ENCODE measurements at regions not wholly inside any gene's neighbourhood (a gene's known extent, or its start where the extent isn't known, plus 50 kb on each side); places are given as distances from the start of the nearest gene placed in this dataset.

GRCh38 chr5:173671121-173671949 is 54.9 kb upstream of the BOD1 start (continued):
- peak; percentile 83 for TF ChIP-seq ZNF592 (IDR thresholded peaks at IDR 0.05)
- TF ChIP-seq ZNF699 (CRISPR knock-in tag; IDR thresholded peaks at IDR 0.05; ENCODE audit: insufficient replicate concordance), result no peak
- TF ChIP-seq ZNF583 (CRISPR knock-in tag; IDR thresholded peaks at IDR 0.05), result peak; percentile 39; the same call in 1 of the 2 replicates
- TF ChIP-seq RAD51 (IDR thresholded peaks at IDR 0.05; ENCODE audit: borderline replicate concordance, low read depth), result peak; percentile 42; the same call in 1 of the 2 replicates
- TF ChIP-seq ZNF274 (IDR thresholded peaks at IDR 0.05; ENCODE audit: borderline replicate concordance, low read depth, low read length), result no peak
- no peak for TF ChIP-seq CAMTA2 (CRISPR knock-in tag; conservative IDR thresholded peaks at IDR 0.05)
- TF ChIP-seq EWSR1 (IDR thresholded peaks at IDR 0.05; ENCODE audit: borderline replicate concordance, low read depth, partially characterized antibody), result no peak
- TF ChIP-seq NR2C2 (CRISPR knock-in tag; IDR thresholded peaks at IDR 0.05), result no peak
- peak; percentile 75 for TF ChIP-seq NR2C2 (tag; IDR thresholded peaks at IDR 0.05)
- 0 out of 2 replicates have a peak, but pooled peaks have one; percentile 16 for TF ChIP-seq REST (IDR thresholded peaks at IDR 0.05; ENCODE audit: borderline replicate concordance)
- TF ChIP-seq REST (CRISPR knock-in tag; IDR thresholded peaks at IDR 0.05; ENCODE audit: low read depth), result peak; percentile 65; the same call in 1 of the 2 replicates
- TF ChIP-seq E4F1 (CRISPR knock-in tag; IDR thresholded peaks at IDR 0.05; ENCODE audit: borderline replicate concordance), result no peak
- no peak for TF ChIP-seq FOXP1 (CRISPR knock-in tag; IDR thresholded peaks at IDR 0.05)

All from K562 (cell line).